Tibial nerve (tissue), 4 donors: ENCODE measurements at regions not wholly inside any gene's neighbourhood (a gene's known extent, or its start where the extent isn't known, plus 50 kb on each side); places are given as distances from the start of the nearest gene placed in this dataset.

Experiments
- DNase-seq, 2 donors: peaks; one replicate each; pipeline ENCODE4 v3.0.0-alpha.2; 2019; ENCODE audit warnings: low spot score in 2 of 2
- H3K27ac ChIP-seq, 4 donors: fragments of 200-600 bp; sonication (generic) in 3 of 4; one replicate each; pipeline ENCODE4 v1.5.1; 2017 to 2019; ENCODE audit warnings: mild to moderate bottlenecking in 1 of 4
- H3K27me3 ChIP-seq, 2 donors: fragments of 200-600 bp; sonication (generic) in 1 of 2; one replicate each; pipeline versions ENCODE4 v1.5.1 to v1.6.0; 2017 to 2019
- H3K36me3 ChIP-seq, 3 donors: fragments of 200-600 bp; sonication (generic); one replicate each; pipeline ENCODE4 v1.5.1; 2018 to 2019
- H3K4me1 ChIP-seq, 4 donors: fragments of 200-600 bp; sonication (generic) in 3 of 4; one replicate each; pipeline ENCODE4 v1.5.1; 2017 to 2019
- H3K4me3 ChIP-seq, 4 donors: fragments of 200-600 bp; sonication (generic) in 3 of 4; one replicate each; pipeline ENCODE4 v1.5.1; 2017 to 2019; ENCODE audit warnings: mild to moderate bottlenecking in 1 of 4, moderate library complexity in 1 of 4
- H3K9me3 ChIP-seq, 4 donors: fragments of 200-600 bp; sonication (generic) in 3 of 4; one replicate each; pipeline ENCODE4 v1.5.1; 2017 to 2019
- CTCF ChIP-seq, 5 experiments: fragments of 200-600 bp in 3 of 5; fragments of 450-650 bp in 2 of 5; sonication (generic) in 3 of 5; IDR thresholded peaks; one replicate each; pipeline ENCODE4 v1.5.1; 2016 to 2019; ENCODE audit warnings: antibody characterized with exemption in 5 of 5, mild to moderate bottlenecking in 3 of 5, moderate library complexity in 2 of 5
- EP300 ChIP-seq, 2 donors: sonication (generic); formaldehyde crosslinking; IDR thresholded peaks; one replicate each; pipeline ENCODE4 v1.6.1; 2017; ENCODE audit warnings: antibody characterized with exemption in 2 of 2, mild to moderate bottlenecking in 1 of 2
- POLR2A ChIP-seq, 2 donors: fragments of 450-650 bp; IDR thresholded peaks; one replicate each; pipeline ENCODE4 v1.6.1; 2017; ENCODE audit warnings: antibody characterized with exemption in 2 of 2, mild to moderate bottlenecking in 2 of 2, moderate library complexity in 2 of 2
- WGBS, 2 donors: methylation state at CpG; one replicate each; pipeline ENCODE4 v1.1.5; 2018; 5-methylcytosine and 5-hydroxymethylcytosine counted together

- H3K36me3 ChIP-seq = no peaks in the 10 kb centered on the region
- TF ChIP-seq CTCF (IDR thresholded peaks at IDR 0.05) (no peak), EP300 (IDR thresholded peaks at IDR 0.05) (no peak), POLR2A (IDR thresholded peaks at IDR 0.05) (no peak)
- H3K27ac ChIP-seq = no peak overlapping the region
- H3K4me1 ChIP-seq = no peaks in the 10 kb centered on the region
- WGBS, 2 donors = 80 to 85% methylated on average over 5 of the region's 5 CpGs
- no peaks in the 10 kb centered on the region for H3K9me3 ChIP-seq
- no peak for DNase-seq
- H3K4me3 ChIP-seq = no peak overlapping the region
- H3K27me3 ChIP-seq = no peaks in the 10 kb centered on the region
Measured at GRCh38 chr13:103406967-103407366, 340.8 kb upstream of the SLC10A2 start.

GRCh38 chr13:103405297-103405696, 339.1 kb upstream of the SLC10A2 start:
- Histone ChIP-seq H3K4me3 (no peak overlapping the region), H3K9me3 (no peaks in the 10 kb centered on the region), H3K27ac (no peak overlapping the region), H3K27me3 (no peaks in the 10 kb centered on the region), H3K4me1 (no peaks in the 10 kb centered on the region), H3K36me3 (no peaks in the 10 kb centered on the region)
- 52 to 68% methylated on average over 2 of the region's 2 CpGs for WGBS, 2 donors
- TF ChIP-seq POLR2A (IDR thresholded peaks at IDR 0.05) (no peak), CTCF (IDR thresholded peaks at IDR 0.05) (no peak), EP300 (IDR thresholded peaks at IDR 0.05) (no peak)
- no peak for DNase-seq

GRCh38 chr13:103403814-103404213, 337.6 kb upstream of the SLC10A2 start:
- DNase-seq = no peak
- Histone ChIP-seq H3K4me1 (no peaks in the 10 kb centered on the region), H3K27me3 (no peaks in the 10 kb centered on the region), H3K27ac (no peak overlapping the region), H3K4me3 (no peak overlapping the region), H3K9me3 (no peaks in the 10 kb centered on the region), H3K36me3 (no peaks in the 10 kb centered on the region)
- WGBS, 2 donors = 36 to 40% methylated on average over 1 of the region's 1 CpG
- no peak for TF ChIP-seq POLR2A (IDR thresholded peaks at IDR 0.05)
- no peak for TF ChIP-seq EP300 (IDR thresholded peaks at IDR 0.05)
- TF ChIP-seq CTCF (IDR thresholded peaks at IDR 0.05) = no peak

GRCh38 chr13:103403148-103403740, 337.0 kb upstream of the SLC10A2 start:
- H3K9me3 ChIP-seq = no peaks in the 10 kb centered on the region
- H3K27me3 ChIP-seq = no peaks in the 10 kb centered on the region
- WGBS, 2 donors = 87 to 93% methylated on average over 4 of the region's 4 CpGs
- TF ChIP-seq CTCF (IDR thresholded peaks at IDR 0.05) (no peak), POLR2A (IDR thresholded peaks at IDR 0.05) (no peak), EP300 (IDR thresholded peaks at IDR 0.05) (no peak)
- no peak overlapping the region for H3K27ac ChIP-seq
- no peak overlapping the region for H3K4me3 ChIP-seq
- H3K4me1 ChIP-seq = no peaks in the 10 kb centered on the region
- DNase-seq = no peak
- H3K36me3 ChIP-seq = no peaks in the 10 kb centered on the region

GRCh38 chr13:103395139-103395538, 328.9 kb upstream of the SLC10A2 start:
- H3K27ac ChIP-seq = no peak overlapping the region
- no peak for DNase-seq
- no peaks in the 10 kb centered on the region for H3K9me3 ChIP-seq
- WGBS, 2 donors = 42 to 44% methylated on average over 2 of the region's 2 CpGs
- H3K27me3 ChIP-seq = no peaks in the 10 kb centered on the region
- TF ChIP-seq EP300 (IDR thresholded peaks at IDR 0.05) = no peak
- TF ChIP-seq CTCF (IDR thresholded peaks at IDR 0.05) = no peak
- no peak for TF ChIP-seq POLR2A (IDR thresholded peaks at IDR 0.05)
- H3K4me1 ChIP-seq = no peaks in the 10 kb centered on the region
- no peak overlapping the region for H3K4me3 ChIP-seq
- H3K36me3 ChIP-seq = no peaks in the 10 kb centered on the region
